ENCODE measurements at regions not wholly inside any gene's neighbourhood (a gene's known extent, or its start where the extent isn't known, plus 50 kb on each side); places are given as distances from the start of the nearest gene placed in this dataset.

- no peak for TF ChIP-seq CTCF (IDR thresholded peaks at IDR 0.05 in 8 of 11, conservative IDR thresholded peaks at IDR 0.05 in 3 of 11)
- no peak for TF ChIP-seq POLR2A (IDR thresholded peaks at IDR 0.05)
These were observed 867.6 kb downstream of the FAT4 start for GRCh38 chr4:126182336-126182735.

Measured in spleen (tissue), 7 donors.